ENCODE measurements at regions not wholly inside any gene's neighbourhood (a gene's known extent, or its start where the extent isn't known, plus 50 kb on each side); places are given as distances from the start of the nearest gene placed in this dataset.

DNA sequence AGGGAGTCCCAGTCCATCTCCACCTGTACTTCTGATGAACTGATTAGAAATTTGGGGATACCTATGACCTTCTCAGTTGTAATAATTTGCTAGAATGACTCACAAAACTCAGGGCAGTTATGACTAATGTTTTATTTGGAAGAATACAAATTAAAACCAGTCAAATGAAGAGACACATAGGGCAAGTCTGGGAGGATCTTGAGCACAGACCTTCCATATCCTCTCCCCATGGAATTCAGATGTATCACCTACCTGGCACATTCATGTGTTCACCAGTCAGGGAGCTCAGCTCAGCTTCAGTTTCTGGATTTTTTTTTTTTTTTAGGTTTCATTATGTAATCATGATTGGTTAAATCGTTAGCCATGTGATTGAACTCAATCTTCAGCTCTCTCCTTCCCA is 247.7 kb downstream of the VGLL3 start:
- TF ChIP-seq, protein P1, sequence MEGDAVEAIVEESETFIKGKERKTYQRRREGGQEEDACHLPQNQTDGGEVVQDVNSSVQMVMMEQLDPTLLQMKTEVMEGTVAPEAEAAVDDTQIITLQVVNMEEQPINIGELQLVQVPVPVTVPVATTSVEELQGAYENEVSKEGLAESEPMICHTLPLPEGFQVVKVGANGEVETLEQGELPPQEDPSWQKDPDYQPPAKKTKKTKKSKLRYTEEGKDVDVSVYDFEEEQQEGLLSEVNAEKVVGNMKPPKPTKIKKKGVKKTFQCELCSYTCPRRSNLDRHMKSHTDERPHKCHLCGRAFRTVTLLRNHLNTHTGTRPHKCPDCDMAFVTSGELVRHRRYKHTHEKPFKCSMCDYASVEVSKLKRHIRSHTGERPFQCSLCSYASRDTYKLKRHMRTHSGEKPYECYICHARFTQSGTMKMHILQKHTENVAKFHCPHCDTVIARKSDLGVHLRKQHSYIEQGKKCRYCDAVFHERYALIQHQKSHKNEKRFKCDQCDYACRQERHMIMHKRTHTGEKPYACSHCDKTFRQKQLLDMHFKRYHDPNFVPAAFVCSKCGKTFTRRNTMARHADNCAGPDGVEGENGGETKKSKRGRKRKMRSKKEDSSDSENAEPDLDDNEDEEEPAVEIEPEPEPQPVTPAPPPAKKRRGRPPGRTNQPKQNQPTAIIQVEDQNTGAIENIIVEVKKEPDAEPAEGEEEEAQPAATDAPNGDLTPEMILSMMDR (conservative IDR thresholded peaks at IDR 0.05): no peak
- no peak for TF ChIP-seq ZFX (IDR thresholded peaks at IDR 0.05)
